Inflammatory macrophage treated with lipopolysaccharide for 4 hours (primary cell): ENCODE measurements at regions not wholly inside any gene's neighbourhood (a gene's known extent, or its start where the extent isn't known, plus 50 kb on each side); places are given as distances from the start of the nearest gene placed in this dataset.

Experiments
- DNase-seq: peaks from one replicate; pipeline ENCODE4 v3.0.0-alpha.2; 2020

- no peak for DNase-seq
These were observed 116.5 kb downstream of the ELAPOR2 start for GRCh38 chr7:86942995-86943394.

- DNase-seq = no peak
These were observed 117.4 kb downstream of the ELAPOR2 start for GRCh38 chr7:86942081-86942480.

- peak; percentile 65 for DNase-seq
These were observed 120.1 kb downstream of the ELAPOR2 start for GRCh38 chr7:86939197-86939814.

- no peak for DNase-seq
These were observed 122.0 kb downstream of the ELAPOR2 start for GRCh38 chr7:86937363-86937878.

- DNase-seq = no peak
These were observed 126.1 kb downstream of the ELAPOR2 start for GRCh38 chr7:86933295-86933845.

- DNase-seq = no peak
These were observed 127.4 kb downstream of the ELAPOR2 start for GRCh38 chr7:86932038-86932512.

- DNase-seq = no peak
These were observed 128.0 kb downstream of the ELAPOR2 start for GRCh38 chr7:86931439-86931838.

GRCh38 chr7:86930554-86931307, 128.7 kb downstream of the ELAPOR2 start:
- DNase-seq = no peak

- DNase-seq = no peak
These were observed 130.0 kb downstream of the ELAPOR2 start for GRCh38 chr7:86929293-86930109.

GRCh38 chr7:86928308-86928707, 131.1 kb downstream of the ELAPOR2 start:
- no peak for DNase-seq

- peak; percentile 41 for DNase-seq
These were observed 132.7 kb downstream of the ELAPOR2 start for GRCh38 chr7:86926732-86927131.

GRCh38 chr7:86925221-86925620, 134.2 kb downstream of the ELAPOR2 start:
- DNase-seq = no peak

GRCh38 chr7:86923527-86923926, 135.9 kb downstream of the ELAPOR2 start:
- DNase-seq = no peak

- no peak for DNase-seq
These were observed 139.3 kb downstream of the ELAPOR2 start for GRCh38 chr7:86920154-86920553.

- no peak for DNase-seq
These were observed 141.2 kb downstream of the ELAPOR2 start for GRCh38 chr7:86918245-86918644.

GRCh38 chr7:86916277-86916825, 143.1 kb downstream of the ELAPOR2 start:
- no peak for DNase-seq

- DNase-seq = peak; percentile 8
These were observed 144.9 kb downstream of the ELAPOR2 start for GRCh38 chr7:86914551-86914950.
